CD4-positive, alpha-beta T cell treated with Interleukin-10 for 1 hour (primary cell): ENCODE measurements at regions not wholly inside any gene's neighbourhood (a gene's known extent, or its start where the extent isn't known, plus 50 kb on each side); places are given as distances from the start of the nearest gene placed in this dataset.
"Not testable (repeated sequence)": the region's sequence is repeated elsewhere in the genome, so short reads cannot be mapped to it uniquely, and the experiment has no call there.

Source experiments
- DNase-seq: peaks from one replicate; pipeline ENCODE4 v3.0.0-alpha.2; 2020

DNA sequence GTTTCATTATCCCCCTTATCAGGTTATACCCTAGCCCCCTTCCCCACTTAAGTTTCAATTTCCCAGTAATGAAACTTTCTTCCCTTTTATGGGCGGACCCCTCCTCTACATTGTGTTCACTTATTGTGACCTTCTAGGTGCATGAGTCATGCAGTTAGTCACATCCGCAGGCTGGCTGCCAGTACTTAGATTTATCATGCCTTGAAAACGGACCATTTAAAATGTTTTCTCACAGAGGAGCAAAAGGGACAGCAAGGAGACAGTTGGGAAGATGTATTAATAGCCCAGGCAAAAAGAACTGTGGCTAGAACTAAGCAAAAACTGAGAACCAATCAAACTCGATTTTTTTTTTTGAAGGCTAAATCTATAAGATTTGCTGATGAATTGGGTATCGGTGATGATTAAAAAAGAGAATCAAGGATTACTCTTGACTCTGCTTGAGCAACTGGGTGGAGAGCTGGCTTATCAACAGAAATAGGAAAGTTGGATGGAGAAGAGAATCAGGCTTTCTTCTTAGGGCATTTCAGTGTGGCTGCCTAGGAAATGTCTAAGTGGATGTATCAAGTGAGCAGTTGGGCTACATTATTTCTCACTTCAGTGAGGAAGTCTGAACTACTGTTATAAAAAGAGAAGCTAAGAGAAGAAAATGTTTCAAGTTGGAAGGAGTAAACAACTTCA, 615.0 kb downstream of the HINT1 start:
- no peak for DNase-seq

DNA sequence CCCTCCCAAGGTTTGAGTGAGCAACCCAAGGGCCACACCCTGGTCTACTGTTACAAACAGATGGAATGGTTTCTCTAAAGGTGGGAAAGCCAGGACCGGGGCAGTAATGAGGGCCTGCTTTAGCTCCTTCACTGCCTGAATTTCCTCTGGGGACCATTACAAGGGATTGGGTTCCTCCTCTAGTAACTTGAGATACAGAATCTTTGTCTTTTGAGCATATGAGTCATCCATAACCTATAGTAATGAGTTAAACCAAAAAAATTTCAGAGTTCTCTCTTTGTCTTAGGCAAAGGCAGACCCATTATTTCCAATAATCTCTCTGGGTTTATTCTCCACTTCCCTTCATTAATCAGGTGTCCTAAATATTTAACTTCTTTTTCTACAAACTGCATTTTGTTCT, 618.8 kb downstream of the HINT1 start:
- no peak for DNase-seq

DNA sequence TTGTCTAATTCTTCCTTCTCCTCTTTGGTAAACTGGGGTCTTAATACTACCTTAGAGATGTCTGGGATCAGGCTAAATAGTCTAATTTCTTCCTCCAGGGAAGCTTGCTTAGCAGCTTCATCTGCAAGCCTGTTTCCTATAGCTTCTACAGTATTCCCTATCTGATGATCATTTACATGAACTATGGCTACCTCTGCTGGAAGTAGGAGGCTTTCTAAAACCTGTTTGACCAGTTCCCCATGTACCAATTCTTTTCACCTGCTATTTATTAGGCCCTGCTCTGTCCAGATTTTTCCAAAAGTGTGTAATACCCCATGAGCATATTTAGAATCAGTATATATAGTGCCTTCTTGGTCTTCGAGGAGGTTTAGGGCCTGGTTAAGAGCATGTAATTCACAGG, 619.8 kb downstream of the HINT1 start:
- no peak for DNase-seq

DNA sequence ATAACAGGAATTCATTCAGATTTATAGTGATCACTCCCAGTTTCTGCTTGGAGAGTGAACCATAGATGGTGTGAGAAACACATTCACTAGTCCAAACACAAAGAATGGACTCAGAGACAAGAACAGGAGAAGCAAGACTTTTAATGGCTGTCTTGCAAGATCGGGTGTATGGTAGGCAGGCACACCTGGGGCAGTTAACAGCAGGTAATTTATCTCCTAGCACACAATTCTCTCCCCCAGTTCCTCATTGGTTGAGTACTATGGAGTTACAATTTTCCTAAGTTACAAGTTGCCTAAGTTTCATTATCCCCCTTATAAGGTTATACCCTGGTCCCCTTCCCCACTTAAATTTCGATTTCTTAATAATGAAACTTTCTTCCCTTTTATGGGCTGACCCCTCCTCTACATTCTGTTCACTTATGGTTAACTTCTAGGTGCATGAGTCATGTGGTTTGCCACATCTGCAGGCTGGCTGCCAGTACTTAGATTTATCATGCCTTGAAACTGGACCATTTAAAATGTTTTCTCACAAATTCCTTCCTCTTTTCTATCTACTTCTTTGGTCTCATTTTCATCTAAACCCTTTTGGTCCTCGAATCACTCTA, 623.3 kb downstream of the HINT1 start:
- DNase-seq: no peak

DNA sequence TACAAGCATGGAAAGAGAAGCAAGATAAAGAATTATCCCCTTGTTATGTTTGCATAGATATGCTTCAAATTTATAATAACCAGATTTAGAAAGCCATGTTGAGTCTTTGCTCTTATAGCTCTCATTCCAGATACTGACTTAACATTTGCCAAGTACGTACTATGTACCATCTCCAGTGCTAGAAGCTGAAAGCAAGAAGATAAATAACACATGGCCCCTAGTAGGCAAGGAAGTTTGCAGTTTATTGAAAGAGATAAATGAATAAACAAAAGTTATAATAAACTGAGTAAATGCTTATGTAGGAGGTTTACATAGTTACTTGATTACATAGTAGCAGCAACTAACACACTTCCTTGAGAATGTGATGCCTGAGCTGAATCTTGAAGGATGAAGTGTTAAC, 628.4 kb downstream of the HINT1 start:
- DNase-seq: no peak

DNA sequence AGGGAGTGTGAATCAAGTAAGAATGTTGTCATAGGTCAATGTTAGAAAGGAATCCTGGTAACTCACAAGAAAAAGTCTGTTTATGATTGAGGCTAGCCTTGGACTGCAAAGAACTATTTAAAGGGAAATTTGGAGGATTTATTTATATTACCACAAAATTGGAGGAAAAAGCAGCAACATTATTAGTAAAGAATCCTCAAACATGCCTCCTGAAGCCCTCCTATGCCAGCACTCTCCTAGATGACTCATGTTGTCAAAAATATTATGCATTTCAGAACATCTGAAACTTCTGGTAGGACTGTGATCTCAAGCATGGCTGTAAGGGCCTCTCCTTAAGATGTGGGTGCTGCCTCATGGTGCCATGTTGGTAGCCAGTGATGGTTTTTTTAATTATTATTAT, 628.5 kb downstream of the CHSY3 start:
- no peak for DNase-seq

DNA sequence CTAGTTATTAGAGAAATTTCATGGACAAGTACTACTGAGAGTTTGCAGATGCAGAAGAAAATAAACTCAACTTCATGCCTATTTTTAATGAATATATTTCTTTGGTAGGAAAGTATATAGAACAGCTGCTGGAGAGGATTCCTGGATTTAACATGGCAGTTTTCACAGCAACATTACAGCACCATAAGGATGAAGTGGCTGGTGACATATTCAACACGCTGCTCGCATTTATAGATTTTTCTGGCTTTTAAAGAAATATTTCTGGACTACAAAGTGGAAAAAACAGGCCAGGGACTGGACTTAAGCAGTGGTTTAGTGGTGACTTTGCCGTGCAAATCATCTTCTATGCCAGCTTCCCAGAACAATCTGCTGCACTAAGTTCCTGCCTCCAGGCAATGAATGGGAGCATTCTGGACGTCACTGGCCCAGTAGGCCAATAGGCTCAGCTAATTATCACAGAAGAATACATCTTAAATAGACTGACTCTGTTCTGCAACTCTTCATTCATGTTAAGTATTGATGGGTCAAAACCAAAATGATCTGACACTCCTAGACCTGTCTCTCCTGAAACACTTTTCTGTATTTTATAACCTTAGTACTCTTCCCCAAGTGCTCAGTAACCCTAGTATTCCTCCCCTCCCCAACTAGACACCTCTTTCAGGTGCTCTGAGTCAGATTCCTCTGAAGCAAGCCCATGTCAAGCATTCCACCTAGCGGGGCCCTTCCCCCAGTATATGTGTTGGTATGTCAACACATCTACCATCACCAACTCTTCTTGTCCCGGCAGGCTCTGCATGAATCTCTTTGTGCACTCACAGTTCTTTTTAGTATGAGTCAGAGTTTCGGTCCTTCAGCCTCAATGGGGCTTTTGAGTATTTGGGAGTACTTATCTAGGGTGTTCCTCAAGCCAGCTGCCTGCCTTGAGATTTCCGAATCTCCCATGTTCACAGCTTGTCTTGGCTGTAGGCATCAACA, 625.5 kb downstream of the CHSY3 start:
- DNase-seq: no peak

DNA sequence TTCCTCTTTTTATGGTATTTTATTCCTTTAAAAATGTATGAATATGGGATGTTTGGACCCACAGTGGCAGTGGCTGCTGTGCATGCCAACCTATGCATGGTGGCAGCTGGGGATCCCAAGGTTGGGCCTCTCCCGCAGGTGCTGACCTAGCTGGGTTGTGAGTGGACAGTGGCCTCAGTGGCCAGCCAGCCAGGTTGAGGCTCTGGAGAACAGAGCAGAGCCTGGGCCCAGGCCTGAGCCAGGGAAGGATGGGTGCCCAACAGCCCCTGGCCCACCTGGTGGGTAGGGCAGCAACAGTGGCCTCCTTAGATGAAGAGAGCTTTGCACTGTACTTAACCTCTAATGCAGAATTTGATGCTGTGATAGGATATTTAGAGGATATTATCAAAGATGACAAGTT, 624.8 kb downstream of the CHSY3 start:
- DNase-seq: no peak

DNA sequence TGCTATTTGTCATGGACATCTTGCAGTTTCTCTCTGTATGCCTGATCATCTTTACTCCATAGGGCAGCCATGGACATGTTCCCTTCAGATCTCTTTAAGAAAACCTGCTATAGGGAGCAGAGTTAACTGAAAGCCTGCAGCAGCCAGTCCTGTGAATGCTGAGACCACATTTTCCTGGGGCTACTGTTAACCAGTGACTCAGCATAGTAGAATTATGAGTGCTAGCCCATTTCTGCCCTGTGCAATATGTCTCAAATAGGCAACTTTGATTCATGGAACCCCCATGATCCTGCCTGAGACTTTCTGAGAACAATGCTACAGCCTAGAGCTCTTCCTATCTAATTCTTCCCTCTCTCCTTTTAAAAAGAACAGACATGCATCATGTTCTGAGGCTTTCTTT, 624.2 kb downstream of the CHSY3 start:
- no peak for DNase-seq

DNA sequence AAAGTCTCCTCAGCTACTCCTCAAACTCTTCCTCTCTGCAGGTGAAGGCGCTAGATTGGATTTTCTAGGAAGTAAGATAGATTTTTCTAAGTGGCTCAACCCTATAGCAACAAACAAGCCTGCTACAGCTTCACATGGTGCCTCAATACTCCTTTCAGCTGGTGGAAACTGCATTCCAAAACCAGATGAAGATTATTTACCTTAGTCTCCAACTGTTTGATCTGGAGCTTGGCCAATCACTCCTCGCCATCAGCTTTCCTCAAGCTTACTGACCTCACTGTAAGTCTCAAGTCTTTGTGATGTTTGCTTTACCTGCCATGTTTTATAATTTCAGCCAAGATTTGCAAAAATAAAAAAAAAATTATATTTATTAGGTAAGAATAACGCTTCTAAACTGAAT, 622.4 kb downstream of the CHSY3 start:
- DNase-seq: no peak

DNA sequence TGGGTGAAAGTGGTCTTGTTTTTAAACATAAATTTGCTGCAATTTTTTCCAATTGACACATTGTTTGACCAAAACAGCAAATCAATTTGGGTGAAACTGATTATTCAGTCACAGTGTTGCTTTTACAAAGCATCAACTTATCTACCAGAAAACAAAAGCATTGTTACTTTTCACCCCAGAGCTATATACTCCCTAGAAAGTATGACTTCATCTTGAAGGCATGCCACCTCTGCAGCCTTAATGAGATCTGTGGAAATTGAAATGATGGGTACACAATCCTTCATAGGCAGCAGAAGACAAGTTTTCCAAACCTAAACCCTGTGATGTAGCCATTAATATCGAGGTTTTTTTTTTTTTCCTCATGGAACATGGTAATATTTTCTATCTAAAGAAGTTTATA, 615.9 kb downstream of the CHSY3 start:
- DNase-seq: no peak

DNA sequence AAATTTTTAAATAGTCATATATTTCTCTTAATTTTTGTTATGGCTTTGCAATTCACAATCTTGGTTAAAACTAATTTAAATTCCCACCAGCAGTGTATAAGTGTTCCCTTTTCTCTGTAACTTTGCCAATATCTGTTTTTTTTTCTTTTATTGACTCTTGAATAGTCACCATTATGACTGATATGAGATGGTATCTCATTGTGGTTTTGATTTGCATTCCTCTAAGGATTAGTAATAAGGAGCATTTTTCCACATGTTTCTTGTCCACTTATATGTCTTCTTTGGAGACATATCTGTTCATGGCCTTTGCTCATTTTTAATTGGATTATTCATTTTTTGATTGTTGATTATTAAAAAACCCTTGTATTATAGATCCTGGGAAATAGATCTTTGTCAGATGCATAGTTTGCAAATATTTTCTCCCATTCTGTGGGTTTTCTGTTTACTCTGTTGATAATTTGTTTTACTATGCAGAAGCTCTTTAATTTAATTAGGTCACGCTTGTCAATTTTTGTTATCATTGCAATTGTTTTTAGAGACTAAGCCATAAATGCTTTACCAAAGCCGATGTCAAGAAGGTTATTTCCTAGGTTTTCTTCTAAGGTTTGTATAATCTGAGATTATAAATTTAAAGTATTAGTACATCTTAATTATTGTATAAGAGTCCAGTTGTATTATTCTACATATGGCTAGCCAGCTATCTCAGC, 610.9 kb downstream of the CHSY3 start:
- no peak for DNase-seq

DNA sequence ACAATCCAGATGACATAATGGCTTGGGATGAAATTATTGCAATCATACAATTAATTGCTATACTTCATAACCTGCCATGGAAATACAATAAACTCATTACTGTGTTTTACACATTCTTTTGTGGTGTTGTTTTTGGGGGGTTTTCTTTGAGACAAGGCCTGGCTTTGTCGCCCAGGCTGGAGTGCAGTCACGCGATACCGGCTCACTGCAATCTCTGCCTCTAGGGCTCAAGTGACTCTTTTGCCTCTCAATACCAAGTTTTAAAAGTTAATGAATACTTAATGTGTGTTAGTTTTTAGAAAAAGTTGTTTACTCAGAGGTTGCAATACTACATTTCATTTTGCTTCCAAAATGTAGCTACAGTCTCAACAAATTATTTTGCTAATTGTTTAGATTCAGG, 598.4 kb downstream of the CHSY3 start:
- DNase-seq: no peak

DNA sequence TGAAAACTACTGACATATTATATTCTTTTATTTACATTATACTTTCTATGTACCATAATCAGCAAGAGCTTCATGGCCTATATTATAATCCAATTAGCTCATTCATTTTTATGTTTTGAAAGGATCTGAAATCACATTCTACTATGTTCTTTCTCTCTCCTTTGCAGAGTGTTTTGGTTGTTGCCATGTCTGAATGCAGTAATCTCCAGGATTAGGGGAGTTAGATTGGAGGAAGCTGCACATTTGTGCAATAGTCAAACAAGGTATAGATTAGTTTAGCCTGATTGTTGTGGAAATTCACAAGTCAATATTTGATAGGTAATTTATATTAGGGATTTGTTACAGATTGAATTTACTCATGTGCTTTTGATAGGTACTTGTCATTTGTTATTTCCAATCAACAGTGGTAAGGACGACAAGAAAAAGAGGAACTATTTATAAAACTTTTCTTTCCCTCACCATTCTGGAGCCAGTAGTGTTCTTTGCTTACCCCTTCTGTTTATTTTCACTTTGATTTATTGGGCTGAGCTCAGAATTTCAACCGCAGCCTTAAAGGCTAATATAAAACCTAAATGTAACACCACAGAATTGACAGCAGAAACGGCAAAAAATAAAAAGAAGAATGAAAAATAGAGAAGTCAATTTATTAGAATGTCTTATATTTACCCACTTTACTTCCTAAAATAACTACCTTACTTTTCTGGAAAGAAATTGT, 597.0 kb downstream of the CHSY3 start:
- DNase-seq: no peak

DNA sequence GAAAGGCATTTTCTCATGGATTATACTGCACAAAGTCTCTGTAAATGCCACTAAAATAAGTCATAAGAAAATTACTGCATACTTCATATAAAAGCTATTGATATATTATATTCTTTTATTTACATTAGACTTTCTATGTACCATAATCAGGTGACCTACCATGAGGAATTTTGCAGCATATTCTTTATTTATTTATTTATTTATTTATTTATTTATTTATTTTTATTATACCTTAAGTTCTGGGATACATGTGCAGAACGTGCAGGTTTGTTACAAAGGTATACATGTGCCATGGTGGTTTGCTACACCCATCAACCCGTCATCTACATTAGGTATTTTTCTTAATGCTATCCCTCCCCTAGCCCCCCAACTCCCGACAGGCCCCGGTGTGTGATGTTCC, 596.2 kb downstream of the CHSY3 start:
- not testable (repeated sequence) for DNase-seq

DNA sequence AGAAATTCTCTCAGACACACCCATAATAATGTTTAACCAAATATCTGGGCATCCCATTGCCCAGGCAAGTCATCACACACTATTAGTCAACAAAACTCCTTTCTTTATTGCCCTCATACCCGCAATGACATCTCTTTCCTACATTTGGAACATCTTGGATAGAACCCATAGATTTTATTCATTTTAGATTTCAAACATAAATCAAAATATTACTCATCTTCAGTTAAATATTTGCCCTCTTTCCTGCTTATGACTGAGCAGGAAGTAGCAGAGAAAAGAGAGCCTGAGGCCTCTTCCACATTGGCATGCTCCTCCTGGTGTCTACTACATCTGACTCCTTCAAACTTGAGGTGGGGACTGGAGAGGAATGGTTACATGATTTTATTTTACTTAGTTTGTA, 592.0 kb downstream of the CHSY3 start:
- no peak for DNase-seq

DNA sequence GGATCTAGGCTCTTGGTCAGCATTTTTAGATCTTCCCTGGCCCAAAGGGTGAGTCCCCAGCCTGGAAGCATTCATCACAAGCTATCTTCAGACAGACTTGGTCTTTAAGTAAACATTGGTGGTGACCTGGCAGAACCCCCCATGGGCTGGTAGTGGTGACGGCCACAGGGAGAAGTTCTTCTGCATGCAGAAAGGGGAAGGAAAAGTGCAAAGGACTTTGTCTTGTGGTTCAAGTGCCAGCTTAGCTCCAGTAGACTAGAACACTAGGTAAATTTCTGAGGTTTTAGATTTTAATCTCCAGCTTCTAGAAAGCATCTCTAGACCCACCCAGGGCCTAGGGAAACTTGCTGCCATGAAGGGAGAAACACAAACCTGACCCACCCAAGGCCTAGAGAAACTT, 584.0 kb downstream of the CHSY3 start:
- no peak for DNase-seq

DNA sequence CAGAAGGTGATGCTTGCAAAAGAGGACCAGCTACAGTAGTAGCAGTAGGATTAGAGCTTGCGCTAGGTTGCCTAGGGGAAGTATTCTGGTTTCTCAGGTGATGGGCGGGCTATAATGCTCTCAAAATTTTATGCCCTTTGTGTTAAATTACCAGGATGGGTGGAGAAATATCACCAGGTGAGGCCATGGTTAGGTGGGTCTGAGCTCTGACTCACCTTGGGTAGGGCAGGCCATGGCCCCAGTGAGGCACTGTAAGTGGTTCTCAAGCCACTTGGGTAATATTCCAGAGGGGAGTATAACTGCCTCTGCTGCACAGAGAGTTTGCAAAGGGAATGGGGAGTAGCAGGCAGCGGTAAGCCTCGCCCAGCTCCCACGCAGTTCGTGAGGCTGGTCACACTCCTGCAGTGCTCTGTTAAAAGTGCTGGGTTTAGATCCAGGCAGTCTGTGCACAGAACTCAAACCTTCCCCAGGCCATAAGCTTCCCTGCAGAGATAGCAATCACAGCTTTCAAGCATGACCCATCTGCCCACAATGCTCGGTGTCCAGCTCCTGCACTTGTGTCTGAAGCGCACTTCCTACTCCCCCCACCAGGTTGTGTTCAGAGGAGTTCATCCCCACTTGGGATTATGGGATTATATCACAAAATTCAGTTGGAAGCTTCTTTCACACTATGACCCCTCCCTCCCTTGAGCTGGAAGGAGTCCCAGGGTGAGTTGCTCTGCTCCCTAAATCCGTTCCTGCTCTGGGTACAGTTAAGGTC, 575.0 kb downstream of the CHSY3 start:
- no peak for DNase-seq

DNA sequence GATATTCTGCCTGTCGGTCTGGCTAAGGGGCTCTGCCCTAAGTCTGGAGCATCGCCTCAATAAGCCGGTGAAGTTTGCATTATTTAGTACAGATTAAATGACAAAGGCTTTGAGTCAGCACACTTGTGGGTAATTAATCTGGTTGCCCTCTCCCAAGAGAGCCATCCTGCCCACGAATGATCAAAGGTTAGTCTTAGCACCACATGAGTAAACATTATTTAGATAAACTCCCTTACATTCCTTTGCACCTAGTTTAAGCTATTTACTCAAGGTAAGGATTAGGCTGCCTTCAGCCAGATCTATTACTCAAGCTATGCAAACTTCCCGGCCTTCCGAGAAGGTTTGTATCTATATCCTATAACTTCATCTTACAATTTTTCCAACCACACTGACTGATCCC, 572.1 kb downstream of the CHSY3 start:
- no peak for DNase-seq

DNA sequence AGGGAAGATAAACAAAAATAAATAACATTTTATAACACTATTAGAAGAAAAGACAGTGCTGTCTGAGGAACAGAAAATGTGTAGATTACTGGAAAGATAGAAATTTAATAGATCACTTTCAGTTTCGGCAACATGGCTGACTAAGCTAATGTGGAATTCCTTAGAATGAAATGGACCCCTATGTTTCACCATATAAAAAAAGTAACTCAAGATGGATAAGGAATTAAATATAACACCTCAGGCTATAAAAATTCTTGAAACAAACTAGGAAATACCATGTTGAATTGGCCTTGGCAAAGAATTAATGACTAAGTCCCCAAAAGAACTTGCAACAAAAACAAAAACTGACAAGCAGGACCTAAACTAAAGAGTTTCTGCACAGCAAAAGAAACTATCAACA, 558.3 kb downstream of the CHSY3 start:
- no peak for DNase-seq

DNA sequence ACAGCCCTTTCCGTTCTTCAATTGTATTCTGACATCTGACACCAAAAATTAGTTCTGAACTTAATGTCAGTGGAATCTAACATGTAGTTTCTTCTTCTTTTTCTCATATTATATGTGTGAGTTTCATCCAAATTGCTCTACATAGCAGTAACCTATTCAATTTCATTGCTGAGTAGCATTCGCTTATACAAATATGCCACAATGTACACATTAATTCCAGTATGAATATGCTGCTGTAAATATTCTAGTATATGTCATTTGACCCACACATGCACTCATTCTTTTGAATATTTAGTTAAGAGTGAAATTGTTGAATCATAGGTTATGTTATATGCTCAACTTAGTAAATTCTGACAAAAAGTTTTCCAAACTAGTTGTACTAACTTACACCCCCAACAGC, 550.9 kb downstream of the CHSY3 start:
- DNase-seq: no peak

DNA sequence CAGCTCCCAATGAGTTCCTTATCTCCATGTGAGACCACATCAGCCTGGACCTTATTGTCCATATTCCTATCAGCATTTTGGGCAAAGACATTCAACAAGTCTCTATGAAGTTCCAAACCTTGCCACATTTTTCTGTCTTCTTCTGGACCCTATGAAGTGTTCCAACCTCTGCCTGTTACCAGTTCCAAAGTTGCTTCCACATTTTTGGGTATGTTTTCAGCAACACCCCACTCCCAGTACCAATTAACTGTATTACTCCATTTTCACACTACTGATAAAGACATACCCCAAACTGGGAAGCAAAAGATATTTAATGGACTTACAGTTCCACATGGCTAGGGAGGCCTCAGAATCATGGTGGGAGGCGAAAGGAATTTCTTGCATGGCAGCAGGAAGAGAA, 548.5 kb downstream of the CHSY3 start:
- DNase-seq: no peak
